Body of pancreas (tissue), 4 donors: ENCODE measurements at regions not wholly inside any gene's neighbourhood (a gene's known extent, or its start where the extent isn't known, plus 50 kb on each side); places are given as distances from the start of the nearest gene placed in this dataset.

Experiments
- CTCF ChIP-seq, 7 experiments: fragments of 450-650 bp in 4 of 7; fragments of 200-600 bp in 3 of 7; sonication (generic) in 3 of 7; IDR thresholded peaks; one replicate each; pipeline ENCODE4 v1.5.1; 2016 to 2019; ENCODE audit warnings: antibody characterized with exemption in 7 of 7
- POLR2A ChIP-seq, 3 donors: fragments of 450-650 bp; IDR thresholded peaks; one replicate each; pipeline ENCODE4 v1.6.1; 2016; ENCODE audit warnings: antibody characterized with exemption in 3 of 3, mild to moderate bottlenecking in 2 of 3

- TF ChIP-seq CTCF (IDR thresholded peaks at IDR 0.05) (no peak), POLR2A (IDR thresholded peaks at IDR 0.05) (no peak)
Observed at GRCh38 chr5:163252950-163253349, 184.4 kb upstream of the CCNG1 start.
